Left kidney (tissue), 1 donor: ENCODE measurements at regions not wholly inside any gene's neighbourhood (a gene's known extent, or its start where the extent isn't known, plus 50 kb on each side); places are given as distances from the start of the nearest gene placed in this dataset.
"Not testable (repeated sequence)": the region's sequence is repeated elsewhere in the genome, so short reads cannot be mapped to it uniquely, and the experiment has no call there.

Experiments used
- DNase-seq: peaks from one replicate; pipeline ENCODE4 v3.0.0-alpha.2; 2013

- DNase-seq: no peak
Measured at GRCh38 chr9:90061187-90061586, 456.4 kb downstream of the GADD45G start.

DNA sequence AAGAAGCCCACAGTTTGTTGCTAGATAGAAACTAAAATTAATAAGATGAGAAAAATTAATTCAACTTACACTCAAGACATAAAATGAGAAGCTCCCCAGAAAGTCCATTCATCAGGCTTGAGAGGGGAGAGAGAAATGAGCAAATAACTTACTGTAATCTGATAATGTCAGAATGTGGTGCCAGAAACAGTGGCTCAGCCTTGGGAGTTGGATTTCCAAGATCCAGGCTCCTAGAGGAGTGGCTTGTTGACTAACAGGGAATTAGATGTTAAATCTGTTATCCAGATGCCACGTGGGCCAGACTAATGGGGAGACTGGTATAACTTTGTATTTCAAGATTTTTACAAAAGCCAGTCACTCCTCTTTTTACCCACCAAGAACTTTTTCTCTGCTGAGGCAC, 458.2 kb downstream of the GADD45G start:
- DNase-seq: no peak

DNA sequence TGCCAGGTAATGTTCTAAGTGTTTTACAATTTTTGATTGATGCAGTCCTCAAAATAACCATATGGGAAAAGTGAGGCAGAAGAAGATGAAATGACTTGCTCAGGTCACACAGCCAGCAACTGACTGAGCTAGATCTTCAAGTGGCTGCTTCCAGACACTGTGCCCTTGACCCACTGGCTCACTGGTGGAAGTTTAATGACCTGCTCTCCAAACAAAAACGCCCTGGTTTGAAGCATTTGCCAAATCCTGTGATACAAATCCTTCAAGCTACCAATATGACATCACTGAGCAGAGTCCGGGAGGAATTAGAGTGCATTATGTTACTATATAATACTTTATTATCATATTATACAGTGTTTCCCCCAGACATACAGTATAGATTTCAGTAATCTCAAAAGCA, 459.4 kb downstream of the GADD45G start:
- DNase-seq: no peak

DNA sequence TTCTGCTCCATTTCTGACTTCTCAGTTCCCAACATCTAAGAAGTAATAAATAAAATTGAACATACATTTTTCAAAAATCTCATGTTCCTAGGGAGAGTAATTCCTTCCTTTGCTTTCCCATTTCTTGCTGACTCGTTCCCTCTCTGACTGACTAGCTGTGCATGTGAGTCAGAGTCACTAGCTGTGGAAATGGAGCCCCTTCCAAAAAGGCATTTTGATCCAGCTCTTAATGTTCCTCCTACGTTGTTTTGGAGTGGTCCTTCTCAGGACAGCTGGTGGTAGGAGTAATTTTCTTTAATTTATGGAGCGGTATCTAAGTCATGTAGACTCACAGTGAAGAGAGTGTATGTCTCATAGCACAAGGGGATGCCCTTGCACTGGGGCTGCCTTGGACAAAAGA, 460.2 kb downstream of the GADD45G start:
- DNase-seq: no peak

- DNase-seq: no peak
Measured at GRCh38 chr9:90065851-90066250, 461.0 kb downstream of the GADD45G start.

DNA sequence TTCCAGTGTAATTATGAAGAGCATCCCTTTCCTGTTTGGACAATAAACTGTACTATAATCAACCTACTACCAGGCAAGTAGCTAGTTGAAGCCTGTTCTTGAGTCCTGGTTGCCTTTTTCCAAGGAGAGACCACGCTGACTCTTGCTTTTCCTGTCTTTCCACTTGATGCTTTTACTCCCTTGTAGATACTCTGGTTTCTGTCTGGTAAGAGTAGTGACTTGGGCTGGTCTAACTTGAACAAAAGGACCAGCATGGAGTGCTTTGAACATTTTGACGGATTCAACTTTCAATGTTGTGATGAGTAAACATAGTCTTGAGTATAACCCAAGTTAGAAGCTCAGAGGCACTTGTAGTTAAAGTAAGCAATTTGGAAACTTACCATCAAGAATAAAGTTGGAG, 464.3 kb downstream of the GADD45G start:
- no peak for DNase-seq

GRCh38 chr9:90070056-90070455, 465.2 kb downstream of the GADD45G start:
- no peak for DNase-seq

- no peak for DNase-seq
Measured at GRCh38 chr9:90070469-90070868, 465.7 kb downstream of the GADD45G start.

DNA sequence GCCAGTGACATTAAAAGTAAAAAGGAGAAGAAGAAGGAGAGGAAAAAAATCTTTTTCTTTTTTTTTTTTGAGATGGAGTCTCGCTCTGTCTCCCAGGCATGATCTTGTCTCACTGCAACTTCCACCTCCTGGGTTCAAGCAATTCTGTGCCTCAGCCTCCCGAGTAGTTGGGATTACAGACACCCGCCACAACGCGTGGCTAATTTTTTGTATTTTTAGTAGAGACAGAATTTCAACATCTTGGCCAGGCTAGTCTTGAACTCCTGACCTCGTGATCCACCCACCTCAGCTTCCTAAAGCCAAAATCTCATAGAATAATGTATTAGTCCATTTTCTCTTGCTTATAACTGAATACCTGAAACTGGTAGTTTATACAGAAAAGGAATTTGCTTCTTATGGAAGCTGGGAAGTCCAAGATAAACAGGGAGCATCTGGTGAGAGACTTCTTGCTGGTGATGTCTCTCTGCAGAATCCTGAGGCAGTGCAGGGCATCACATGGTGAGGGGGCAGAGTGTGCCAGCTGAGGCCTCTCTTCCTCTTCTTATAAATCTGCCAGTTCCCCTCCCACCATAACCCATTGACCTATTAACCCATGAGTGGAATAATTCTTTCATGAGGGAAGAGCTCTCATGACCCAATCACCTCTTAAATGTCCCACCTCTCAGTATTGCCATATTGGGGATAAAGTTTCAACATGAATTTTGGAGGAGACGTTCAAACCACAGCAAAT, 466.3 kb downstream of the GADD45G start:
- DNase-seq: no peak

- no peak for DNase-seq
Measured at GRCh38 chr9:90073186-90073945, 468.6 kb downstream of the GADD45G start.

- no peak for DNase-seq
Measured at GRCh38 chr9:90074316-90074962, 469.6 kb downstream of the GADD45G start.

GRCh38 chr9:90077598-90077997, 472.8 kb downstream of the GADD45G start:
- DNase-seq: not testable (repeated sequence)

- no peak for DNase-seq
Measured at GRCh38 chr9:90078988-90079421, 474.2 kb downstream of the GADD45G start.

- DNase-seq: no peak
Measured at GRCh38 chr9:90085633-90086032, 480.8 kb downstream of the GADD45G start.

GRCh38 chr9:90086101-90086511, 481.3 kb downstream of the GADD45G start:
- DNase-seq: no peak

DNA sequence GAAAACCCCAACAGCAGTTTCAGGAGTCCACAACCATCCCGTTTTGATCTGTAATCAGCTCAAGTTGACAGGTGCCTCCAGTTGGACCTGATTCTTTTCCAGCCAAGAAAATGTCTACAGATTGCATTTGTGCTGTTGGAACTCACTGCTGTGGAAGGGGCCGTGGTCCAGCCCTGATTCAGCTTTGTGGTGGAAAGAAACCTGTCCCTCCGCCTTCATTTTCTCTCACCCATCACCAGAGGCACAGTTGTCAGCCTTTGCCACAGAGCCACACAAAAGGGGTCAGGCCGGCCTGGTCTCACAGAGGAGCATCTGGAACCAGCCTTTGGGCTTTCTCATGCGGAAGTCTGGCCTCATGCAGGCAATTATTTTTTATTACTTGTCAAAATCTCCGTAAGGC, 483.6 kb downstream of the GADD45G start:
- DNase-seq: no peak

- DNase-seq: no peak
Measured at GRCh38 chr9:90088856-90089255, 484.0 kb downstream of the GADD45G start.

DNA sequence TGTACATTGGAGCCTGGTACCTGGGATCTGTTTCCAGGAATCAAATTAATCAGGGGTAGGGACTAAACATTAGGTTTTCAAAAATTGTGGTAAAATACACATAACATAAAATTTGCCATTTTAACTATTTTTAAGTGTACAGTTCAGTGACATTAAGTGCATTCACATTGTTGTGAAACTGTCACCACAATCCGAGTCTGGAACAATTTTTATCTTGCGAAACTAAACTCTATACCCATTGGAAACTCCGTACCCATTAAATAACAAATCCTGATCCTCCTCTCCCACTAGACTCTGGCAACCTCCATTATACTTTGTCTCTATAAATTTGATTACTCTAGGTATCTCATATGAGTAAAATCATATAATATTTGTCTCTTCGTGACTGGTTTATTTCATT, 486.2 kb downstream of the GADD45G start:
- DNase-seq: no peak

DNA sequence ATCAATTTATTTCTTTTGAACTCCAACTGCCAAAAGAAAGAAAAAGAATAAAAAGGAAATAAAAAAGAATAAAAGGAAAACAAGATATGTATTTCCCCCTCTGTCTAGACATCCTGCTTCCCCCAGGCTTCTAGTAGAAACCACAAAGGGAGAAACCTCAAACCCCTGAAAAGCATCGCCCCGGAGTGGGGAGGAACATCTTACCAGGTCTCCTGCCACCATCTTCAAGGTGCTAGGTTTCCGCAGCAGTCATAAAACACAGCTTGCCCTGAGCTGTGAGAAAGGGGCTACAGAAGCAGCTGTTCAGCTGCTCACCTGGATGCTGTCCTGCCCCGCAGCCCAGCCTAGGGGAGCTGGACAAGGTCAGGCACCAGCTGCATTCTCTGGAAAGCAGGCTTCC, 487.7 kb downstream of the GADD45G start:
- DNase-seq: no peak

GRCh38 chr9:90095682-90096081, 490.9 kb downstream of the GADD45G start:
- no peak for DNase-seq

DNA sequence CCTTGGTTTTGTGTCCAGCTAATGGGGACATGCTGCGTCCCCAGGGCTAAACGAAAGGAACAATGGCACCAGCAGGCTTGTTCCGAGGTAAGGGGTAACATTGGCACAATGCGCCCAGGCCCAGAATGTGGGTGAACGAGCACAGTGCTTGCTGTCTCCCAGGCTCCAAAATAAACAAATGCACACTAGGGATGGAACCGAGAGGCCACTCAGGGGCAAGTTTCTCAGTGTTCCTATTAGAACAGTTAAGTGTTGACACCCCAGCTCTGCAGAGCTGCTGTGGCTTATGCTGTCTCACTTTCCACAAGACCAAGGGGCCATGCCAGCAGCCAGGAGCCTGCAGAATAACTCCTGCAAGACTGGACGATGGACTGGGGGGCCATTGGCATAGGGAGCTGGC, 492.4 kb downstream of the GADD45G start:
- no peak for DNase-seq

DNA sequence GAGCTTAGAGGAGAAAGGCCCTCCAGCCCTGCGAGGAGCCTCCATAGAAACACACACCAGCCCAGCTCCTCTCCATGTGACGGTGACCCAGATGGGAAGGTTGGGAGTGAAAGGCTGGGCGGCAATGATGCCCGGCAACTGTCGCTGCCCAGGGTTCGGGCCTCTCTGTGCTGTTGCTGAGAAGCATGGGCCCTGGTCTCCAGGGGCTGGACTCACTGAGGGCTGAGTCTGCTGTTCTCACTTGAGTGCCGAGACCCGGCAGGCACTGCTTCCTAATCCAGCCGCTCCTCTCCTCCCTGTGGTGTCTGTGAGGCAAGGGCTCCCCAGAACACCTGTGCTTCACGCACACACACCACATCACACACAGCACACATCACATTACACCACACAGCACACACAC, 493.6 kb downstream of the GADD45G start:
- no peak for DNase-seq

DNA sequence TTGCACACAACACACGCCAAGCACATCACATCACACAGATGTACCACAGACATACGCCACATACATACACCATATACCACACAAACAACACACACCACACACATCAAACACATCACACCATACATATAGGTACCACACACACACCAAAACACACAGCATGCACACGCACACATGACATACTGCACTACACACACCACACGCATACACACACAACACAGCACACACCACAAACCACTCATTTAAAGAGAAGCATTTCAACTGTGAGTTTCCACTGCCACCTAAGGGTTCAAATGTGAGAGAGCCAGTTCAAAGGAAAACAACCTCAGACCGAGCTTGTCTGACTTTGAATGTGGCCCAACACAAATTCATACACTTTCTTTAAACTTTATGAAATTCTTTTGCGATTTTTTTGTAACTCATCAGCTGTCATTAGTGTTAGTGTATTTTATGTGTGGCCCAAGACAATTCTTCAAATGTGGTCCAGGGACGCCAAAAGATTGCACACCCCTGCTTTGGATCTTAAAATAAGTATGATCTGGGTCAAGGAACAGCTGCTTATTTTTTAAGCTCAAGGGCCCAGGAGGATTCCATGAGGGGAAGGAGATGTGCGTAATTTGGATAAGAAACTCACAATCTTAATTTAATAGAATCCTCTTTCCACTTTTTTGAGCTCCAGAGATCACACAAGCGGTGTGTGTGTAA, 494.6 kb downstream of the GADD45G start:
- DNase-seq: no peak
